Daoy (cell line): ENCODE measurements at regions not wholly inside any gene's neighbourhood (a gene's known extent, or its start where the extent isn't known, plus 50 kb on each side); places are given as distances from the start of the nearest gene placed in this dataset.
A peak's percentile ranks its signal among the peaks of the same experiment; 100 is the strongest.
"Not testable (repeated sequence)": the region's sequence is repeated elsewhere in the genome, so short reads cannot be mapped to it uniquely, and the experiment has no call there.

ENCODE experiments used
- DNase-seq: peaks from one replicate; pipeline ENCODE4 v3.0.0-alpha.2; 2015; ENCODE audit warnings: low read depth

DNA sequence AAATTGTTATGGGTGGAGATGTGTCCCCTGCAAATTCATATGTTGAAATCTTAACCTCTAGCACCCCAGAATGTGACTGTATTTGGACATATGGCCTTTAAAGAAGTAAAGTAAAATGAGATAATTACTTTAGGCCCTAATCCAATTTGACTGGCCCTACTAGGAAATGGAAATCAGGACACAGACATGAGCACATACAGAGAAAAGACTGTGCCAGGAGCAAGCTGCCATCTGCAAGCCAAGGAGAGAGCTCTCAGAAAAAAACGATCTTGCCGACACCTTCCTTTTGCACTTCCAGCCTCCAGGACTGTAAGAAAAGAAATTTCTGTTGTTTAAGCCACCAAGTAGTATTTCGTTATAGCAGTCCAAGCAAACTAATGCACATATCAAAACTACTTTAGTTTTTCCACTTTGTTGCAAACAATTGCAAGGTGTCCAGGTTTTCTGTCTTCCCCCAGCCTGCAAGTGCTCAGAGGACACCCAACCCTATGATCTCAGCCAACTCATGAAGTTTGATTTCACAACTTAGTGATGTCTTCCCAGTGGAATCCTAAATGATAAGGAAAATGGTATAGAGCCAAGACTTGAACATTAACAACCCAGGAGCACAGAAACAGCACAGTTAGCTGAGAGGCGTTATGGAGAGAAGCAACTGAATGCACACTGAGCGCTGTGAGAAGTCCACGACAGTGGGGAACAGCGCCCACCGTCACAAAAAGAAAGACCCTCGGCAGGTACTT is 351.2 kb downstream of the BCL2L11 start:
- DNase-seq = not testable (repeated sequence)

DNA sequence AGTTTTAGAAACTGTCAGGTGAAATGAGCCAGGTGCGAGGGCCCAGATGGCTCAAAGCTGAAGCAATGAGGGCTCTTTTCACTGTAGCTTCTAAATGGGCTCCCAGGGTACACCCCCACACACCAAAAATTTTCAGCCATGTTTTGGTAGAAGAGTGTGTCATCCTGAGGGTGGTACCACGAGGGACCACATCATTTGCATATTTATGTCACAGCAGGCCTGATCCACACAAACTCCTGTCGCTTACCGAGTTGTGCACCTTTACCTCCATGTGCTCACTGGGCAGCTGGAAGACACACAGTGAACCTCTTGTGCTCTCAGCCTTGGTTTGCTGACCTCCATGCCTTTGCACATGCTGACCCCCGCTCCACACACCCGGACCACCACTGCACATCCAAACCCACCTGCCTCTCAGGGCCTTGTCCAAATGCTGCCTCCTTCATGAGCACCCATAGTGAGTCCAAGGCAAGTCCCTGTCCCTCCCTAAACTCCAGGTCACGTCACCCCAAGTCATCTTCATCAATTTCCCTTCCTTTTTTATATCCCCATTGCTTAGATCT is 352.2 kb downstream of the BCL2L11 start:
- not testable (repeated sequence) for DNase-seq

GRCh38 chr2:111473522-111473921 is 352.8 kb downstream of the BCL2L11 start:
- DNase-seq = not testable (repeated sequence)

- not testable (repeated sequence) for DNase-seq
These were observed 353.5 kb downstream of the BCL2L11 start for GRCh38 chr2:111474198-111474705.

DNA sequence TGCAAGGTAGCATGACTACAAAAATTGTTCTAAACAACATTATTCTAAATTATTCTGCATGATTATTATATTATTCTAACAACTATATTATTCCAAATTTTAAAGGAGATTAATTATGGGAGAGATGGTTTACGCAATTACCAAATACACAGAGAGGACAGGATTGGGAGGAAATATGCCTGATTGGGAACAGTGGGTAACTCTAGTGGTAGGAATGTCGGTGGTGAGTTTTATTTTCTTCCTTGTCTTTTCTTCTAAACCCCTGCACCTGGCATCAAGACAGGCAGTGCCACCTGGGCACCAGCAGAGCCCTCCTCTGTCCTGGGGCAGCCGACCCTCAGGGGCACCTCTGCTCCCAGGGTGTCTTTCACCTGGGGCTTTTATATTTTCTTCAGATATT is 357.6 kb downstream of the BCL2L11 start:
- not testable (repeated sequence) for DNase-seq

GRCh38 chr2:111478871-111479318 is 358.2 kb downstream of the BCL2L11 start:
- DNase-seq = not testable (repeated sequence)

- DNase-seq = peak; percentile 30
These were observed 359.4 kb downstream of the BCL2L11 start for GRCh38 chr2:111480016-111480625.

- DNase-seq = not testable (repeated sequence)
These were observed 359.9 kb downstream of the BCL2L11 start for GRCh38 chr2:111480633-111481032.

GRCh38 chr2:111481219-111481618 is 360.5 kb downstream of the BCL2L11 start:
- DNase-seq = not testable (repeated sequence)

GRCh38 chr2:111482987-111483679 is 362.4 kb downstream of the BCL2L11 start:
- DNase-seq = not testable (repeated sequence)

- DNase-seq = not testable (repeated sequence)
These were observed 363.4 kb downstream of the BCL2L11 start for GRCh38 chr2:111484097-111484496.

GRCh38 chr2:111485895-111486294 is 365.2 kb downstream of the BCL2L11 start:
- not testable (repeated sequence) for DNase-seq

DNA sequence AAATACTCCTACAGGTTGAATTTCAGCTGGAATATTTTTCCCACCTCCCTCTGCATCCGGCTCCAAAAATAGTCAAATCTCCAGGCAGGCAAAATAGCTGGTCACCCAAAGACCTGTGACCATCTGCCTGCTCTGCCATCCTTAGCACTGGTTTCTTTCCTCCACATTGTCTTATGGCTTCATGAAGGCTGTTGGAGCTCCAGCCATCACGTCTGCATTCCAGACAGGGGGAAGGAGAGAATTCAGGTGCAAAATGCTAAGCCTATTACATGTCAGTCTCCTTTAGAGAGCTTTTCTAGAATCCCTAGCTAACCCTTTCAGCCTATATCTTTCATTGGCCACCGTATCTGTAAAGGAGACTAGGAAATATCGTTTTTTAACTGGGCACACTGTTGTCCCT is 367.7 kb downstream of the BCL2L11 start:
- not testable (repeated sequence) for DNase-seq

- DNase-seq = not testable (repeated sequence)
These were observed 368.7 kb downstream of the BCL2L11 start for GRCh38 chr2:111489460-111489859.

DNA sequence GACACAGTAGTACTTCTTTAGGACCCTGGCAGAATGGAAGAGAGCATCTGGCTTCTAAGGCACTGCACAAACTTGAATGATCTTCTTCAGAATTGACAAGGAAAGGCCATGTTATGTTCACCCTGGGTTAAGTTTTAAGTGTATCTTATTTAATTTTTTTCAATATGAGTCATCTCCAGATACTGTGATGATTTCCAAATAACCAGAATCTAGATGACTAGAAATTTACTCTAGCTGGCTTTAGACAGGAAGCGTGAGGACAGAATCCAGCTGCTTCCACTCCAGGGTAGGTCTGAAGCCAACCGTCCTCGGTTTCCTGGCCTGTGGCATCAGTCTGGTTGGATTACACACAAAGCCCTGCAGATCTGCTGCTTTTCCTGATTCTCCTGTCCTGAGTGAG is 370.5 kb downstream of the BCL2L11 start:
- not testable (repeated sequence) for DNase-seq

GRCh38 chr2:111491614-111492013 is 370.9 kb downstream of the BCL2L11 start:
- not testable (repeated sequence) for DNase-seq

DNA sequence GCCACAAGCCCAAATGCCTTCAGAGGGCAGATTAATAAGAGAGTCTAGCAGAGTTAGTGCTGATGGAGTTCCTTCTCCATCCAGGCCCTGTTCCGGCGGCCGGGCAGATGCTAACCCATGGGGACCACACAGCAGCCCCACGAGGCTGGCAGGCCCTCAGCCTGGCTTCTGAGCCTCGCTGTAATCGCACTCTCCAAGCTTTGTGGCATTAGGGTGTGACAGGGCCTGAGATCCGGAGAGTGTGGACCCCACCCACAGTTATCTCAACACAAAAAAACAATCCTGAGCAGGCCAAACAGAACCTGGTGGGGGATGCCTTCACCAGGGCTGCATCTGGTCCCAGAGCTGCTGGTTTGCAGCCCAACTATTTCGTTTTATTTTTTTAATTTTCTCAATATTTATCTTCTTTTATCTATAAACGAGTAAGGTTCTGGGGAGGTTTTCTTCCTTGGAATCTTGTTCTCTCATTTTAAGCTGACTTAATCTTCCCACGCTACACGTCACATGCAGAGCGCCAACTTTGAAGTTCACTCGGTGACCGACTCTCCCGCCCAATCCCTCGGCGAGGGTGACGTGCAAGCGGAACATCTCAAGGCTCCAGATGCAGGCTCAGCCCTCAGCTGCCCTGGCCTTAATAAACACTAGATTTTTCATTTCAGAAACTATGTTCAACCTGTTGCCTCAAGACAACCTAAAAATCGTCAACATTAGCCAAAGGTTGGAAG is 372.4 kb downstream of the BCL2L11 start:
- DNase-seq = not testable (repeated sequence)

DNA sequence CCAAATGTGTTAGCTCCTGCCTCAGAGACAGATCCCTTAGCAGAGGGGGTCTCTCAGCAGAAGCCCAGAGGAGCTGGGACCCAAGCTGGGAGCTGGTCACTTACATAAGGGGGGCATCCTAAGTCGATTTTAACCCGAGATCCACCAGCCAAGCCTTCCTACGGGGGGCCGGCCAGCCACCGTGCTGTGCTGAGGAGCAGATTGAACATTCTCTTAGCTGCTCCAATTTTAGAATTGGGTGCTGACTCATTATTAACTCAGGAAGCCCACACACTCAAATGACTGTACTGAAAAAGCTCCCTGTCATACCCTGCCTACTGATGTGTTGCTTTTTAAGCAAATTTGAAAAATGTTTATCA is 373.0 kb downstream of the BCL2L11 start:
- peak; percentile 17 for DNase-seq

GRCh38 chr2:111494288-111494980 is 373.7 kb downstream of the BCL2L11 start:
- DNase-seq = not testable (repeated sequence)

DNA sequence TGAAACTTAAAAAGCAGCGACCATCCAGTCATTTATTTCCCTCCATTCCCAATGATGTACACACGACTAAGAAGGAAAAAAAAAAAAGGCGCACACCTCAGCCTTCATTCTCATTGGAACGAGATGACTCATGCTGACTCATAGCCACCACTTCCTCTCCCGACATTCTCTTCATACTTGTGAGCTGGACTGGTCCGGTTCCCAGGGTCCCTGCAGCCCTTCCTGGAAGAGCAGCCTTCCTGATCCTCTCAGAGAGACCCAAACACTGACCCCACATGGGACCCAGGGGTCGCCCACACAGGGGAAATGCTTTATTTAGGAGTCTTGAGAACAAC is 374.2 kb downstream of the BCL2L11 start:
- not testable (repeated sequence) for DNase-seq

GRCh38 chr2:111495636-111496035 is 374.9 kb downstream of the BCL2L11 start:
- peak; percentile 55 for DNase-seq
